ENCODE measurements at regions not wholly inside any gene's neighbourhood (a gene's known extent, or its start where the extent isn't known, plus 50 kb on each side); places are given as distances from the start of the nearest gene placed in this dataset.

- no peak for DNase-seq
- POLR2A ChIA-PET, result interaction anchor here (0.8 kb wide), 1 partner anchor 18 kb away, joined by 3 read pairs; no protein-coding TSS in a partner anchor
Measured at GRCh38 chr6:170026751-170027646, 263.9 kb downstream of the DLL1 start.

GRCh38 chr6:170025935-170026750, 264.7 kb downstream of the DLL1 start:
- no peak for DNase-seq
- Histone ChIP-seq H3K27ac (ENCODE audit: low read depth in 2 of 2, low read length in 1 of 2) (peak overlapping the region in 1 of 2 experiments; percentile 87; a peak in 1 of 4 replicates), H3K9me3 (no peaks in the 10 kb centered on the region), H3K4me3 (ENCODE audit: low read depth in 2 of 2, low read length in 1 of 2) (no peak overlapping the region), H3K4me2 (no peak overlapping the region), H3K9me2 (no peaks in the 10 kb centered on the region), H3K4me1 (ENCODE audit: control insufficient read depth in 1 of 2, insufficient read depth in 2 of 2, low read depth in 1 of 2, low read length in 1 of 2) (peaks cover 0 to 36% of the 10 kb centered on the region in 2 experiments; a peak in 1 of 4 replicates), H3F3A (replicated peaks; ENCODE audit: insufficient read depth) (no peaks in the 10 kb centered on the region), H3K9ac (no peak overlapping the region), H3K79me2 (ENCODE audit: insufficient read depth) (no peaks in the 10 kb centered on the region), H2AFZ (ENCODE audit: low read depth) (no peak overlapping the region), H4K20me1 (ENCODE audit: insufficient read depth) (no peaks in the 10 kb centered on the region), H3K36me3 (replicated peaks in 1 of 2; ENCODE audit: control insufficient read depth in 1 of 2, insufficient read depth in 2 of 2, low read length in 1 of 2) (no peaks in the 10 kb centered on the region), H3K27me3 (ENCODE audit: insufficient read depth) (no peaks in the 10 kb centered on the region)
- TF ChIP-seq NFIC (IDR thresholded peaks at IDR 0.05; ENCODE audit: borderline replicate concordance), result no peak
- TF ChIP-seq ZBTB33 (IDR thresholded peaks at IDR 0.05; ENCODE audit: borderline replicate concordance, low read depth), result no peak
- no peak for TF ChIP-seq MEF2A (IDR thresholded peaks at IDR 0.05; ENCODE audit: borderline replicate concordance, low read depth)
- no peak for TF ChIP-seq POLR2AphosphoS5 (IDR thresholded peaks at IDR 0.05; ENCODE audit: low read depth, low read length)
- TF ChIP-seq PBX3 (IDR thresholded peaks at IDR 0.05), result no peak
- TF ChIP-seq CHD2 (IDR thresholded peaks at IDR 0.05; ENCODE audit: low read length, partially characterized antibody), result no peak
- no peak for TF ChIP-seq USF1 (IDR thresholded peaks at IDR 0.05; ENCODE audit: borderline replicate concordance, low read depth)
- WGBS (ENCODE audit: low lambda C conversion rate), result 66% methylated on average over 11 of the region's 23 CpGs
- ChIA-PET CTCF (interaction anchor here (0.8 to 2.2 kb wide), 2 partner anchors 14 to 194 kb away, joined by 3 to 6 read pairs; no protein-coding TSS in a partner anchor), POLR2A (no interaction called here)

More at GRCh38 chr6:170026751-170027646, 263.9 kb downstream of the DLL1 start:
- no peak overlapping the region for H3K4me3 ChIP-seq (ENCODE audit: low read depth in 2 of 2, low read length in 1 of 2)
- H3F3A ChIP-seq (replicated peaks; ENCODE audit: insufficient read depth), result no peaks in the 10 kb centered on the region
- no peaks in the 10 kb centered on the region for H4K20me1 ChIP-seq (ENCODE audit: insufficient read depth)
- no peak overlapping the region for H2AFZ ChIP-seq (ENCODE audit: low read depth)
- WGBS (ENCODE audit: low lambda C conversion rate), result 41% methylated on average over 11 of the region's 13 CpGs
- no peaks in the 10 kb centered on the region for H3K9me3 ChIP-seq
- no peaks in the 10 kb centered on the region for H3K79me2 ChIP-seq (ENCODE audit: insufficient read depth)
- H3K27ac ChIP-seq (ENCODE audit: low read depth in 2 of 2, low read length in 1 of 2), result no peak overlapping the region; a peak in 1 of 4 replicates
- peaks cover 0 to 45% of the 10 kb centered on the region in 2 experiments; a peak in 1 of 4 replicates for H3K4me1 ChIP-seq (ENCODE audit: control insufficient read depth in 1 of 2, insufficient read depth in 2 of 2, low read depth in 1 of 2, low read length in 1 of 2)
- no peaks in the 10 kb centered on the region for H3K36me3 ChIP-seq (replicated peaks in 1 of 2; ENCODE audit: control insufficient read depth in 1 of 2, insufficient read depth in 2 of 2, low read length in 1 of 2)
- no peak for TF ChIP-seq ZBTB33 (IDR thresholded peaks at IDR 0.05; ENCODE audit: borderline replicate concordance, low read depth)
- H3K9ac ChIP-seq, result no peak overlapping the region
- CTCF ChIA-PET, result interaction anchor here (0.8 kb wide), 1 partner anchor 15 kb away, joined by 3 read pairs; no protein-coding TSS in a partner anchor
- H3K9me2 ChIP-seq, result no peaks in the 10 kb centered on the region
- H3K4me2 ChIP-seq, result no peak overlapping the region
- H3K27me3 ChIP-seq (ENCODE audit: insufficient read depth), result no peaks in the 10 kb centered on the region

Measured in SK-N-SH (cell line).